ENCODE measurements at regions not wholly inside any gene's neighbourhood (a gene's known extent, or its start where the extent isn't known, plus 50 kb on each side); places are given as distances from the start of the nearest gene placed in this dataset.
"Not testable (repeated sequence)": the region's sequence is repeated elsewhere in the genome, so short reads cannot be mapped to it uniquely, and the experiment has no call there.

DNA sequence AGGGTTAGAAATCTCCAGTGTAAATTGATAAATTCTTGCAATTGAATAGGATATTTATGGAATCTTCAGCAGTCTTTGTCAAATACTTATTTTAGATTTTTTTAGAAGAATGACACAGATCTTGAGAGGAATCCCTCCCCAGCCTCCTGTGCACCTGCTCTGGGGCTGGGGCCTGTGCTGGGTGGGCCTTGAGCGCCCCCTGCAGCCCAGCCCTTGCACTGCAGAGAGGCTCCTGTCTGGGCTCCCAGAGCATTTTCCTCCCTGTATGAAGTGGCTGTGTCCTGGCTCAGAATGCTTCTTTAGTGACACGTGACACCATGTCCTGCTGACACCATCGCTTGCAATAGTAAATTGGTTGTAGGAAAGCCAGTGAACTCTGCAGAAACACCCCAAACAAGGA, 141.1 kb downstream of the POTEB start:
- H3K27ac Mint-ChIP-seq; intact Hi-C loops (cut with micrococcal nuclease); POLR2A ChIA-PET; ATAC-seq; H3K4me3 Mint-ChIP-seq; DNase-seq; CTCF ChIA-PET; H3K4me1 Mint-ChIP-seq (ENCODE audit: low read depth); H3K9me3 Mint-ChIP-seq; H3K27me3 Mint-ChIP-seq; H3K36me3 Mint-ChIP-seq (ENCODE audit: low read depth): not testable (repeated sequence)

GRCh38 chr15:21735837-21736236, 141.7 kb downstream of the POTEB start:
- H3K27me3 Mint-ChIP-seq; H3K36me3 Mint-ChIP-seq (ENCODE audit: low read depth); H3K9me3 Mint-ChIP-seq; H3K4me1 Mint-ChIP-seq (ENCODE audit: low read depth); POLR2A ChIA-PET; DNase-seq; intact Hi-C loops (cut with micrococcal nuclease); H3K4me3 Mint-ChIP-seq; CTCF ChIA-PET; H3K27ac Mint-ChIP-seq: not testable (repeated sequence)
- peak; percentile 64 for ATAC-seq

GRCh38 chr15:21735368-21735767, 142.2 kb downstream of the POTEB start:
- peak; percentile 16 for ATAC-seq

DNA sequence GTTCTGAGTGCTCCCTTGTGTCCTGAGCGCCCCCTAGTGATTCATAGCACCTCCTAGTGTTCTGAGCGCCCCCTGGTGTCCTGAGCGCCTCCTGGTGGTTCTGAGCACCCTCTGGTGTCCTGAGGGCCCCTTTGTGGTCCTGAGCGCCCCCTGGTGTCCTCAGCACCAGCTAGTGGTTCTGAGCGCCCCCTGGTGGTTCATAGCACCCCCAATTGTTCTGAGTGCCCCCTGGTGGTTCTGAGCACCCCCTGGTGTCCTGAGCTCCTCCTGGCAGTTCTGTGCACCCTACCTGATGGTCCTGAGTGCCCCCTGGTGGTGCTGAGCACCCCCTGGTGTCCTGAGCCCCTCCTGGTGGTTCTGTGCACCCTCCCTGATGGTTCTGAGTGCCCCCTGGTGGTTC, 146.0 kb downstream of the POTEB start:
- H3K27ac Mint-ChIP-seq; H3K36me3 Mint-ChIP-seq (ENCODE audit: low read depth); H3K27me3 Mint-ChIP-seq; H3K4me3 Mint-ChIP-seq; H3K4me1 Mint-ChIP-seq (ENCODE audit: low read depth); CTCF ChIA-PET; POLR2A ChIA-PET; intact Hi-C loops (cut with micrococcal nuclease); H3K9me3 Mint-ChIP-seq; DNase-seq: not testable (repeated sequence)
- peak; percentile 42 for ATAC-seq

More at GRCh38 chr15:21735368-21735767, 142.2 kb downstream of the POTEB start:
- H3K4me3 Mint-ChIP-seq; CTCF ChIA-PET; H3K27me3 Mint-ChIP-seq; intact Hi-C loops (cut with micrococcal nuclease); H3K36me3 Mint-ChIP-seq (ENCODE audit: low read depth); H3K27ac Mint-ChIP-seq; DNase-seq; POLR2A ChIA-PET; H3K4me1 Mint-ChIP-seq (ENCODE audit: low read depth); H3K9me3 Mint-ChIP-seq: not testable (repeated sequence)

GRCh38 chr15:21730427-21731405, 146.8 kb downstream of the POTEB start:
- POLR2A ChIA-PET; H3K9me3 Mint-ChIP-seq; DNase-seq; H3K27me3 Mint-ChIP-seq; CTCF ChIA-PET; intact Hi-C loops (cut with micrococcal nuclease); H3K4me3 Mint-ChIP-seq; H3K4me1 Mint-ChIP-seq (ENCODE audit: low read depth); H3K36me3 Mint-ChIP-seq (ENCODE audit: low read depth); H3K27ac Mint-ChIP-seq: not testable (repeated sequence)
- peak; percentile 82 for ATAC-seq

DNA sequence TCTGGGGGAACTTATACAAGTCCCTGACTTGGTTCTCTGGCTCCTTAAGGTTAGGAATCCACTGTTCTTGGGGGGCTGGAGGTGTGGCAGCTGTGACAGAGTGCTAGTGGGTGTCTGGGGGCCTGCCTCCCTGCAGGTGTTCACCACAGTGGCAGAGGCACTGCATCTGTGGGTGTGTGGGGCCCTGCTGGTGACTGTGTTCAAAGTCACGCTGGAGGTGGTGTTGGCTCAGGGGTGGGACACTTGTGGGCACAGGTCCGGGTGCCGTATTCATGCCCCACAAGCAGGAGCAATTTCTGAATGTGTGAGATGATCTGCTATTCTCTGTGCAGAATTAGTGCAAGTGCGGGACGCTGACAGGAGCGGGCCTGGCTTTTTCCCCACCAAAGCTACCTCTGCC, 152.5 kb downstream of the POTEB start:
- H3K4me3 Mint-ChIP-seq; H3K27ac Mint-ChIP-seq; H3K9me3 Mint-ChIP-seq; H3K4me1 Mint-ChIP-seq (ENCODE audit: low read depth); H3K27me3 Mint-ChIP-seq; CTCF ChIA-PET; DNase-seq; intact Hi-C loops (cut with micrococcal nuclease); H3K36me3 Mint-ChIP-seq (ENCODE audit: low read depth); POLR2A ChIA-PET: not testable (repeated sequence)
- ATAC-seq, result peak; percentile 54

GRCh38 chr15:21721115-21721514, 156.4 kb downstream of the POTEB start:
- CTCF ChIA-PET; DNase-seq; POLR2A ChIA-PET; intact Hi-C loops (cut with micrococcal nuclease); H3K36me3 Mint-ChIP-seq (ENCODE audit: low read depth); H3K9me3 Mint-ChIP-seq; H3K27ac Mint-ChIP-seq; H3K4me1 Mint-ChIP-seq (ENCODE audit: low read depth); H3K27me3 Mint-ChIP-seq; H3K4me3 Mint-ChIP-seq: not testable (repeated sequence)
- ATAC-seq, result peak; percentile 29

DNA sequence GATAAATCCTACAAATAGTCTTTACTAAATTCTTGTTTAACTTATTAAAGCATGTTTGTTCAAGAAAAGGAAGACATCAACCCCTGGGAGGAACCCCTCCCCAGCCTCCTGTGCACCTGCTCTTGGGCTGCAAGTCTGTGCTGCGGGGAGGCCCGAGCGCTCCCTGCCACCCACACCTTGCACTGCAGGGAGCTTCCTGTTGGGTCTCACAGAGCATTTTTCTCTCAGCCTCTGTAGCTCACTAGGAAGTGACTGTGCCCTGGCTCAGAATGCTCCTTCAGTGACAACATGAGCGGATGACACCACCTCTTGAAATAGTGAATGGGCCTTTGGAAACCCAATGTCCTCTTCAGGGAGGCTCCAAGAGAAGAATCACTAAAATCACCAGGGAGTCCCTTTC, 158.8 kb downstream of the POTEB start:
- H3K36me3 Mint-ChIP-seq (ENCODE audit: low read depth); H3K4me1 Mint-ChIP-seq (ENCODE audit: low read depth); intact Hi-C loops (cut with micrococcal nuclease); H3K9me3 Mint-ChIP-seq; H3K27me3 Mint-ChIP-seq; H3K4me3 Mint-ChIP-seq; POLR2A ChIA-PET; DNase-seq; CTCF ChIA-PET; H3K27ac Mint-ChIP-seq: not testable (repeated sequence)
- peak; percentile 78 for ATAC-seq

DNA sequence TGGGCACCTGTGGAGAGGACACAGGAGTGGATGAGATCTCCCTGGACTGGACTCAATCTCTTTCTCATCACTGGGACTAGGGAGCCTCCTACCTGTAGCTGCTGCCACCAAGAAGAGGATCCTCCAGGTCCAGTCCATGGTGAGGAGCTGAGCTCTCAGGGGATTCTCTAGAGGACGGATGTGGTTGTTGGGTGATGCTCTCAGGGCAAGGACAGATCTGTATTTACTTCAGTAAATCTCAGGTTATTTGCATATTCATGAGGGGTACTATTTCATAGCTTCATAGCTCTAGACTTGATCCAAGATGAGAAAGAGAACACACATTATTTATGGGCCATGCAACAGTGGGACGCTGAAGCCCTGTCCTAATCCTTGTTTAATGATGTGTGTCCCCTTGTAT, 159.4 kb downstream of the POTEB start:
- POLR2A ChIA-PET; H3K27me3 Mint-ChIP-seq; DNase-seq; H3K27ac Mint-ChIP-seq; H3K36me3 Mint-ChIP-seq (ENCODE audit: low read depth); H3K9me3 Mint-ChIP-seq; H3K4me1 Mint-ChIP-seq (ENCODE audit: low read depth); H3K4me3 Mint-ChIP-seq; CTCF ChIA-PET; intact Hi-C loops (cut with micrococcal nuclease): not testable (repeated sequence)
- ATAC-seq, result peak; percentile 69

DNA sequence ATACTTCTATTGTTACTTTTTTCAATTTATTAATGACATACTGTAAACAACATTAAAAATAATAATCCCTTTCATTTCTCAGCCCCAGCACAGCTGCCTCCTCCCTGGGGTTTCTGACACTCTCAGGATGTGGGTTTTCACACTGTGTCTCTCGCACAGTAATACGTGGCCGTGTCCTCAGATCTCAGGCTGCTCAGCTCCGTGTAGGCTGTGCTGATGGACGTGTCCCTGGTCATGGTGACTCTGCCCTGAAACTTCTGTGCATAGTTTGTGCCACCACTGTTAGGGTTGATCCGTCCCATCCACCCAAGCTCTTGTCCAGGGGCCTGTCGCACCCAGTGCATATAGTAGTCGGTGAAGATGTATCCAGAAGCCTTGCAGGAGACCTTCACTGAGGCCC, 159.9 kb downstream of the POTEB start:
- ATAC-seq, result peak; percentile 60
- DNase-seq; intact Hi-C loops (cut with micrococcal nuclease); H3K4me1 Mint-ChIP-seq (ENCODE audit: low read depth); H3K27ac Mint-ChIP-seq; H3K27me3 Mint-ChIP-seq; H3K36me3 Mint-ChIP-seq (ENCODE audit: low read depth); H3K9me3 Mint-ChIP-seq; POLR2A ChIA-PET; H3K4me3 Mint-ChIP-seq; CTCF ChIA-PET: not testable (repeated sequence)

GRCh38 chr15:21705480-21705879, 172.1 kb downstream of the POTEB start:
- intact Hi-C loops (cut with micrococcal nuclease); POLR2A ChIA-PET: not testable (repeated sequence)

DNA sequence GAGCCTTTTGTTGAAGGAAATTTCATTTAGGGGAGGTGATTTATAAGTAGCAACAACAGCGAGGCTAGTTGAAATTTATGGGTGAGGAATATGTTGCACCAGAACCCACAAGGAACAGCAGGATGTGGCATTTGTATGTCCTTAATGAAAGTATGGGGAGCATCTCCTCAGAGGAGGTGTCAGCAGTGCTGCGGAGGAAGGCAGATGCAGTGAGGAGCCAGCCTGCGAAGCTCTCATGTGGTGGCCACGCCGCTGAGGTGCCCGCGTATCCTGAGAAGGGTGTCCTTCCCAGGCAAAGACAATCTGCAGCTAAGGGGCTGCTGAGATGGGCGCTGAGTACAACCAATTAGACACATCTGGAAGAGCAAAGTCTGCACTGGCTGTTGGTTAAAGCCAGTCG, 178.9 kb downstream of the POTEB start:
- H3K9me3 Mint-ChIP-seq; H3K27ac Mint-ChIP-seq; intact Hi-C loops (cut with micrococcal nuclease); H3K36me3 Mint-ChIP-seq (ENCODE audit: low read depth); ATAC-seq; H3K4me3 Mint-ChIP-seq; POLR2A ChIA-PET; H3K4me1 Mint-ChIP-seq (ENCODE audit: low read depth); H3K27me3 Mint-ChIP-seq; DNase-seq; CTCF ChIA-PET: not testable (repeated sequence)

More at GRCh38 chr15:21705480-21705879, 172.1 kb downstream of the POTEB start:
- H3K27me3 Mint-ChIP-seq; H3K4me3 Mint-ChIP-seq; H3K9me3 Mint-ChIP-seq; H3K27ac Mint-ChIP-seq; DNase-seq; CTCF ChIA-PET; H3K4me1 Mint-ChIP-seq (ENCODE audit: low read depth); H3K36me3 Mint-ChIP-seq (ENCODE audit: low read depth): not testable (repeated sequence)
- peak; percentile 99 for ATAC-seq

All from activated CD8-positive, alpha-beta T cell treated with anti-CD3 and anti-CD28 coated beads for 36 hours (primary cell).